HepG2 (cell line): ENCODE measurements at regions not wholly inside any gene's neighbourhood (a gene's known extent, or its start where the extent isn't known, plus 50 kb on each side); places are given as distances from the start of the nearest gene placed in this dataset.

Experiments used
- ATAC-seq: fragments of 200-7000 bp; cut with Tn5 transposase; 3 replicates; pipeline ENCODE4 v1.9.1; 2020; ENCODE audit warnings: mild to moderate bottlenecking, moderate library complexity
- BruUV-seq: library from RNA; stranded (reverse); fragments of 400-500 nt; replicated peaks from 2 replicates; lab custom pipeline; 2021; lab: Mats Ljungman, UMichigan
- CTCF ChIA-PET: fragments of 300-600 bp; formaldehyde crosslinking; extraction: SDS; loops from one replicate; lab custom pipeline; 2021; ENCODE audit warnings: low total read pairs, inconsistent platforms, low intra/inter-chr PET ratio; lab: Yijun Ruan, JAX
- POLR2A ChIA-PET: fragments of 350-600 bp; sonication (Branson Sonifier 250); formaldehyde crosslinking; loops from one replicate; lab custom pipeline; 2020; ENCODE audit warnings: antibody characterized with exemption, inconsistent platforms; lab: Yijun Ruan, JAX
- DNase-seq: peaks from one replicate; pipeline ENCODE4 v3.0.0-alpha.2; 2015; ENCODE audit warnings: low spot score
- FAIRE-seq: peaks from 3 replicates; lab custom pipeline; 2011; peaks lifted over from hg19 to GRCh38; lab: Jason Lieb, UNC
- H2AFZ ChIP-seq: one replicate; pipeline ENCODE4 v1.6.1; 2011; ENCODE audit warnings: low read length, inconsistent platforms
- H3K27ac ChIP-seq: fragments of 300-600 bp; 3 replicates; pipeline ENCODE4 v1.8.0; 2011; ENCODE audit warnings: mixed run types, mild to moderate bottlenecking, mixed read lengths, low read length, inconsistent platforms; ENCODE audit not compliant: insufficient read depth; ENCODE audit errors: extremely low read length
- H3K27me3 ChIP-seq, 2 experiments: fragments of 200-600 bp in 1 of 2; 2 replicates in 1 of 2; 3 replicates in 1 of 2; pipeline versions ENCODE4 v1.6.0 to v1.8.0; 2011; ENCODE audit warnings: low read length in 2 of 2, mild to moderate bottlenecking in 2 of 2, moderate library complexity in 2 of 2, inconsistent platforms in 1 of 2; ENCODE audit not compliant: insufficient read depth in 2 of 2, control insufficient read depth in 1 of 2
- H3K36me3 ChIP-seq, 2 experiments: fragments of 200-600 bp in 1 of 2; replicated peaks in 1 of 2; 2 replicates in 1 of 2; 3 replicates in 1 of 2; pipeline versions ENCODE4 v1.5.1 to v1.8.0; 2011; ENCODE audit warnings: low read length in 2 of 2, inconsistent platforms in 1 of 2; ENCODE audit not compliant: insufficient read depth in 2 of 2, control insufficient read depth in 1 of 2
- H3K4me1 ChIP-seq: 2 replicates; pipeline ENCODE4 v1.5.1; 2012; ENCODE audit warnings: low read length, inconsistent platforms; ENCODE audit not compliant: insufficient read depth
- H3K4me2 ChIP-seq: 2 replicates; pipeline ENCODE4 v1.6.0; 2011; ENCODE audit warnings: low read depth, low read length, inconsistent platforms
- H3K4me3 ChIP-seq, 3 experiments: fragments of 200-600 bp in 1 of 3; sonication (generic), shearing (Covaris generic) in 1 of 3; replicated peaks in 1 of 3; 2 replicates each; pipeline ENCODE4 v1.5.1; 2011 to 2016; ENCODE audit warnings: low read length in 3 of 3, inconsistent platforms in 2 of 3, low read depth in 2 of 3, mild to moderate bottlenecking in 2 of 3, control low read depth in 1 of 3, mixed read lengths in 1 of 3; ENCODE audit not compliant: insufficient read depth in 1 of 3
- H3K79me2 ChIP-seq: one replicate; pipeline ENCODE4 v1.6.1; 2011; ENCODE audit warnings: low read length, inconsistent platforms; ENCODE audit not compliant: insufficient read depth
- H3K9ac ChIP-seq: 2 replicates; pipeline ENCODE4 v1.6.0; 2011; ENCODE audit warnings: mild to moderate bottlenecking, low read depth, low read length, inconsistent platforms; ENCODE audit not compliant: insufficient read depth
- H3K9me3 ChIP-seq: 2 replicates; pipeline ENCODE4 v1.5.1; 2012; ENCODE audit warnings: mild to moderate bottlenecking, low read length
- H4K20me1 ChIP-seq: 2 replicates; pipeline ENCODE4 v1.6.0; 2011; ENCODE audit warnings: inconsistent platforms, mild to moderate bottlenecking, low read length, moderate library complexity; ENCODE audit not compliant: insufficient read depth
- MAFF ChIP-seq: IDR thresholded peaks from 2 replicates; pipeline ENCODE4 v1.6.1; 2011; ENCODE audit warnings: low read depth, low read length, improper control_type of control experiment
- MAFK ChIP-seq, 2 experiments: IDR thresholded peaks in 1 of 2; conservative IDR thresholded peaks in 1 of 2; 2 replicates each; pipeline ENCODE4 v1.6.1; 2011; ENCODE audit warnings: improper control_type of control experiment in 2 of 2, low read length in 2 of 2
- MIXL1 ChIP-seq: IDR thresholded peaks from 2 replicates; pipeline ENCODE4 v1.6.1; 2016
- NCOA5 ChIP-seq: sonication (generic); formaldehyde crosslinking; IDR thresholded peaks from 2 replicates; pipeline ENCODE4 v1.4.0; 2020; ENCODE audit warnings: missing genetic modification reagents
- NPAS2 ChIP-seq: sonication (generic); formaldehyde crosslinking; IDR thresholded peaks from 2 replicates; pipeline ENCODE4 v1.8.0; 2022; ENCODE audit warnings: mild to moderate bottlenecking, missing genetic modification reagents, borderline replicate concordance
- PAXIP1 ChIP-seq: sonication (generic); formaldehyde crosslinking; conservative IDR thresholded peaks from 2 replicates; pipeline ENCODE4 v1.4.0; 2020; ENCODE audit warnings: mild to moderate bottlenecking, missing genetic modification reagents, moderate library complexity
- REXO4 ChIP-seq: sonication (generic); formaldehyde crosslinking; IDR thresholded peaks from 2 replicates; pipeline ENCODE4 v1.8.0; 2022; ENCODE audit warnings: missing genetic modification reagents, mild to moderate bottlenecking, borderline replicate concordance
- SP140L ChIP-seq: sonication (generic); formaldehyde crosslinking; IDR thresholded peaks from 2 replicates; pipeline ENCODE4 v1.4.0; 2020; ENCODE audit warnings: missing genetic modification reagents, borderline replicate concordance
- TRIM24 ChIP-seq: sonication (generic); formaldehyde crosslinking; IDR thresholded peaks from 2 replicates; pipeline ENCODE4 v1.8.0; 2022; ENCODE audit warnings: mild to moderate bottlenecking, missing genetic modification reagents
- ZKSCAN5 ChIP-seq: sonication (generic); formaldehyde crosslinking; IDR thresholded peaks from 2 replicates; pipeline ENCODE4 v1.5.1; 2020; ENCODE audit warnings: mild to moderate bottlenecking, missing genetic modification reagents
- WGBS: methylation state at CpG from one replicate; pipeline ENCODE4 v1.1.6; 2017; ENCODE audit warnings: low lambda C conversion rate; 5-methylcytosine and 5-hydroxymethylcytosine counted together
- in situ Hi-C: cut with HindIII; loops from 2 replicates; pipeline ENCODE4 v1.10.0; 2017; ENCODE audit warnings: low pct_unique_long_range_greater_than_20kb; ENCODE audit not compliant: extremely low pct_ligation_motif_present
- intact Hi-C: fragments of 100-400 bp; cut with micrococcal nuclease; formaldehyde crosslinking; loops from one replicate; pipeline ENCODE4 v1.10.0; 2022; ENCODE audit not compliant: unreplicated experiment
- TF ChIP-seq, protein P1 (sequence below): sonication (generic); formaldehyde crosslinking; IDR thresholded peaks from 2 replicates; pipeline ENCODE4 v1.4.0; 2020; ENCODE audit warnings: missing genetic modification reagents
- TF ChIP-seq, protein P2 (sequence below): sonication (generic); formaldehyde crosslinking; IDR thresholded peaks from 2 replicates; pipeline ENCODE4 v1.5.0; 2020; ENCODE audit warnings: mild to moderate bottlenecking, missing genetic modification reagents

- no TSS peak for BruUV-seq
- Histone ChIP-seq H3K27ac (no peak overlapping the region), H3K4me3 (no peak overlapping the region), H2AFZ (no peak overlapping the region), H3K9me3 (peaks cover 5% of the 10 kb centered on the region; the same call in 1 of the 2 replicates), H4K20me1 (no peaks in the 10 kb centered on the region), H3K79me2 (no peaks in the 10 kb centered on the region), H3K4me2 (no peak overlapping the region), H3K27me3 (no peaks in the 10 kb centered on the region), H3K9ac (no peak overlapping the region), H3K4me1 (peaks cover 8% of the 10 kb centered on the region; the same call in 1 of the 2 replicates), H3K36me3 (no peaks in the 10 kb centered on the region)
- ChIA-PET CTCF (no interaction called here), POLR2A (no interaction called here)
- intact Hi-C loops (no loop called here), in situ Hi-C loops (no loop called here)
- ATAC-seq (no peak), DNase-seq (no peak), FAIRE-seq (no peak)
- 84% methylated on average over 25 of the region's 25 CpGs for WGBS
- TF ChIP-seq MIXL1 (CRISPR knock-in tag) = no peak
- TF ChIP-seq ZKSCAN5 (CRISPR knock-in tag) = no peak
- TF ChIP-seq NPAS2 = no peak
- no peak for TF ChIP-seq SP140L (CRISPR knock-in tag)
- no peak for TF ChIP-seq PAXIP1 (CRISPR knock-in tag)
- no peak for TF ChIP-seq NCOA5 (CRISPR knock-in tag)
- TF ChIP-seq MAFK (conservative IDR thresholded peaks at IDR 0.05 in 1 of 2, IDR thresholded peaks at IDR 0.05 in 1 of 2; ENCODE audit: low read length in 2 of 2) = peak; percentile 90 to 92
- TF ChIP-seq, protein P1, sequence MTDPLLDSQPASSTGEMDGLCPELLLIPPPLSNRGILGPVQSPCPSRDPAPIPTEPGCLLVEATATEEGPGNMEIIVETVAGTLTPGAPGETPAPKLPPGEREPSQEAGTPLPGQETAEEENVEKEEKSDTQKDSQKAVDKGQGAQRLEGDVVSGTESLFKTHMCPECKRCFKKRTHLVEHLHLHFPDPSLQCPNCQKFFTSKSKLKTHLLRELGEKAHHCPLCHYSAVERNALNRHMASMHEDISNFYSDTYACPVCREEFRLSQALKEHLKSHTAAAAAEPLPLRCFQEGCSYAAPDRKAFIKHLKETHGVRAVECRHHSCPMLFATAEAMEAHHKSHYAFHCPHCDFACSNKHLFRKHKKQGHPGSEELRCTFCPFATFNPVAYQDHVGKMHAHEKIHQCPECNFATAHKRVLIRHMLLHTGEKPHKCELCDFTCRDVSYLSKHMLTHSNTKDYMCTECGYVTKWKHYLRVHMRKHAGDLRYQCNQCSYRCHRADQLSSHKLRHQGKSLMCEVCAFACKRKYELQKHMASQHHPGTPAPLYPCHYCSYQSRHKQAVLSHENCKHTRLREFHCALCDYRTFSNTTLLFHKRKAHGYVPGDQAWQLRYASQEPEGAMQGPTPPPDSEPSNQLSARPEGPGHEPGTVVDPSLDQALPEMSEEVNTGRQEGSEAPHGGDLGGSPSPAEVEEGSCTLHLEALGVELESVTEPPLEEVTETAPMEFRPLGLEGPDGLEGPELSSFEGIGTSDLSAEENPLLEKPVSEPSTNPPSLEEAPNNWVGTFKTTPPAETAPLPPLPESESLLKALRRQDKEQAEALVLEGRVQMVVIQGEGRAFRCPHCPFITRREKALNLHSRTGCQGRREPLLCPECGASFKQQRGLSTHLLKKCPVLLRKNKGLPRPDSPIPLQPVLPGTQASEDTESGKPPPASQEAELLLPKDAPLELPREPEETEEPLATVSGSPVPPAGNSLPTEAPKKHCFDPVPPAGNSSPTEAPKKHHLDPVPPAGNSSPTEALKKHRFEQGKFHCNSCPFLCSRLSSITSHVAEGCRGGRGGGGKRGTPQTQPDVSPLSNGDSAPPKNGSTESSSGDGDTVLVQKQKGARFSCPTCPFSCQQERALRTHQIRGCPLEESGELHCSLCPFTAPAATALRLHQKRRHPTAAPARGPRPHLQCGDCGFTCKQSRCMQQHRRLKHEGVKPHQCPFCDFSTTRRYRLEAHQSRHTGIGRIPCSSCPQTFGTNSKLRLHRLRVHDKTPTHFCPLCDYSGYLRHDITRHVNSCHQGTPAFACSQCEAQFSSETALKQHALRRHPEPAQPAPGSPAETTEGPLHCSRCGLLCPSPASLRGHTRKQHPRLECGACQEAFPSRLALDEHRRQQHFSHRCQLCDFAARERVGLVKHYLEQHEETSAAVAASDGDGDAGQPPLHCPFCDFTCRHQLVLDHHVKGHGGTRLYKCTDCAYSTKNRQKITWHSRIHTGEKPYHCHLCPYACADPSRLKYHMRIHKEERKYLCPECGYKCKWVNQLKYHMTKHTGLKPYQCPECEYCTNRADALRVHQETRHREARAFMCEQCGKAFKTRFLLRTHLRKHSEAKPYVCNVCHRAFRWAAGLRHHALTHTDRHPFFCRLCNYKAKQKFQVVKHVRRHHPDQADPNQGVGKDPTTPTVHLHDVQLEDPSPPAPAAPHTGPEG (CRISPR knock-in tag) = no peak
- TF ChIP-seq REXO4 (CRISPR knock-in tag) = no peak
- TF ChIP-seq TRIM24 (CRISPR knock-in tag) = no peak
- TF ChIP-seq, protein P2, sequence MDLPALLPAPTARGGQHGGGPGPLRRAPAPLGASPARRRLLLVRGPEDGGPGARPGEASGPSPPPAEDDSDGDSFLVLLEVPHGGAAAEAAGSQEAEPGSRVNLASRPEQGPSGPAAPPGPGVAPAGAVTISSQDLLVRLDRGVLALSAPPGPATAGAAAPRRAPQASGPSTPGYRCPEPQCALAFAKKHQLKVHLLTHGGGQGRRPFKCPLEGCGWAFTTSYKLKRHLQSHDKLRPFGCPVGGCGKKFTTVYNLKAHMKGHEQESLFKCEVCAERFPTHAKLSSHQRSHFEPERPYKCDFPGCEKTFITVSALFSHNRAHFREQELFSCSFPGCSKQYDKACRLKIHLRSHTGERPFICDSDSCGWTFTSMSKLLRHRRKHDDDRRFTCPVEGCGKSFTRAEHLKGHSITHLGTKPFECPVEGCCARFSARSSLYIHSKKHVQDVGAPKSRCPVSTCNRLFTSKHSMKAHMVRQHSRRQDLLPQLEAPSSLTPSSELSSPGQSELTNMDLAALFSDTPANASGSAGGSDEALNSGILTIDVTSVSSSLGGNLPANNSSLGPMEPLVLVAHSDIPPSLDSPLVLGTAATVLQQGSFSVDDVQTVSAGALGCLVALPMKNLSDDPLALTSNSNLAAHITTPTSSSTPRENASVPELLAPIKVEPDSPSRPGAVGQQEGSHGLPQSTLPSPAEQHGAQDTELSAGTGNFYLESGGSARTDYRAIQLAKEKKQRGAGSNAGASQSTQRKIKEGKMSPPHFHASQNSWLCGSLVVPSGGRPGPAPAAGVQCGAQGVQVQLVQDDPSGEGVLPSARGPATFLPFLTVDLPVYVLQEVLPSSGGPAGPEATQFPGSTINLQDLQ (CRISPR knock-in tag) = no peak
- peak; percentile 91 for TF ChIP-seq MAFF
Observed at GRCh38 chr17:28267720-28268609, 51.0 kb upstream of the TMEM97 start.
